SH-SY5Y (cell line): ENCODE measurements at regions not wholly inside any gene's neighbourhood (a gene's known extent, or its start where the extent isn't known, plus 50 kb on each side); places are given as distances from the start of the nearest gene placed in this dataset.

ENCODE experiments used
- GATA2 ChIP-seq: IDR thresholded peaks from 2 replicates; pipeline ENCODE4 v1.6.1; 2011; ENCODE audit warnings: mild to moderate bottlenecking, low read depth, low read length
- GATA3 ChIP-seq: IDR thresholded peaks from 2 replicates; pipeline ENCODE4 v1.6.1; 2011; ENCODE audit warnings: low read depth, mild to moderate bottlenecking, low read length, moderate library complexity

DNA sequence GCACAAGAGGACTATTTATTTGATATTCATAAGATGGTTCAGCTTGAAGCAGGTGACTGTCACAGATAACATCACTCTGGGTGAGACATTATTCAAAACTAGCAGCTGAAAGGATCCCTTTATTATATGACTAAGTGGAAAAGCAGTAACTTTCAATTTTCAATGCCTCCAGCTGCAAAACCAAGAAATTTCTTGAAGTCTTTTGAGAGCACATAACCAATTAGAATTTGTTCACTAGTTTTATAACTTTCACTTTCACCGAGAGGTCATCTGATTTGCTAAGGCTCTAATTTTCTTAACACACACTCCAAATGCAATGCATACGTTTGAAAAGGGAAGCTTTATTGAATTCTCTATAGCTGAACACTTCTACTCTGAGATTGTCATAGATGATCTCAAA, 88.6 kb upstream of the KLF14 start:
- TF ChIP-seq GATA2, result no peak
- TF ChIP-seq GATA3, result no peak
